Lower leg skin (tissue), 4 donors: ENCODE measurements at regions not wholly inside any gene's neighbourhood (a gene's known extent, or its start where the extent isn't known, plus 50 kb on each side); places are given as distances from the start of the nearest gene placed in this dataset.
"Not testable (repeated sequence)": the region's sequence is repeated elsewhere in the genome, so short reads cannot be mapped to it uniquely, and the experiment has no call there.

Source experiments
- DNase-seq, 2 donors: peaks; one replicate each; pipeline ENCODE4 v3.0.0-alpha.2; 2019; ENCODE audit warnings: low spot score in 2 of 2
- H3K4me3 ChIP-seq: fragments of 200-600 bp; sonication (generic); 2 replicates; pipeline ENCODE4 v1.5.1; 2017; ENCODE audit warnings: mild to moderate bottlenecking, low read depth; ENCODE audit not compliant: poor library complexity, severe bottlenecking
- CTCF ChIP-seq, 3 donors: fragments of 450-650 bp; IDR thresholded peaks; one replicate each; pipeline ENCODE4 v1.5.1; 2016; ENCODE audit warnings: antibody characterized with exemption in 3 of 3, mild to moderate bottlenecking in 3 of 3, moderate library complexity in 2 of 3
- POLR2A ChIP-seq, 2 donors: fragments of 450-650 bp; IDR thresholded peaks; one replicate each; pipeline ENCODE4 v1.6.1; 2016 to 2017; ENCODE audit warnings: antibody characterized with exemption in 2 of 2, mild to moderate bottlenecking in 1 of 2, moderate library complexity in 1 of 2
- WGBS, 2 donors: methylation state at CpG; one replicate each; pipeline ENCODE4 v1.1.5; 2018; 5-methylcytosine and 5-hydroxymethylcytosine counted together
- intact Hi-C: fragments of 100-400 bp; cut with DNase I; formaldehyde crosslinking; loops from one replicate; pipeline ENCODE4 v1.15.0; 2023; ENCODE audit warnings: low total_unique reads

- TF ChIP-seq POLR2A (IDR thresholded peaks at IDR 0.05) (no peak), CTCF (IDR thresholded peaks at IDR 0.05) (no peak)
- intact Hi-C loops: no loop called here
- no peak overlapping the region for H3K4me3 ChIP-seq
- DNase-seq: no peak
- WGBS, 2 donors: 92 to 94% methylated on average over 6 of the region's 6 CpGs
Observed at GRCh38 chr9:91012933-91013841, 211.6 kb downstream of the SYK start.

- TF ChIP-seq CTCF (IDR thresholded peaks at IDR 0.05): no peak
- TF ChIP-seq POLR2A (IDR thresholded peaks at IDR 0.05): no peak
- DNase-seq: peak in 1 of 2 donors; percentile 29
- 81 to 95% methylated on average over 6 of the region's 6 CpGs for WGBS, 2 donors
- H3K4me3 ChIP-seq: no peak overlapping the region
- intact Hi-C loops: no loop called here
Observed at GRCh38 chr9:91017245-91017644, 215.6 kb downstream of the SYK start.

GRCh38 chr9:91019871-91020270 is 218.3 kb downstream of the SYK start:
- DNase-seq, H3K4me3 ChIP-seq, intact Hi-C loops: not testable (repeated sequence)
- 85 to 91% methylated on average over 1 of the region's 1 CpG for WGBS, 2 donors

- H3K4me3 ChIP-seq, intact Hi-C loops, DNase-seq: not testable (repeated sequence)
Observed at GRCh38 chr9:91021656-91022055, 220.0 kb downstream of the SYK start.

GRCh38 chr9:91023741-91024140 is 222.1 kb downstream of the SYK start:
- DNase-seq: peak in 1 of 2 donors; percentile 64
- intact Hi-C loops: no loop called here
- no peak for TF ChIP-seq POLR2A (IDR thresholded peaks at IDR 0.05)
- TF ChIP-seq CTCF (IDR thresholded peaks at IDR 0.05): no peak
- H3K4me3 ChIP-seq: no peak overlapping the region
- WGBS, 2 donors: 88 to 97% methylated on average over 5 of the region's 5 CpGs

- TF ChIP-seq POLR2A (IDR thresholded peaks at IDR 0.05) (no peak), CTCF (IDR thresholded peaks at IDR 0.05) (no peak)
- DNase-seq: no peak
- intact Hi-C loops: no loop called here
- 90 to 97% methylated on average over 4 of the region's 4 CpGs for WGBS, 2 donors
- no peak overlapping the region for H3K4me3 ChIP-seq
Observed at GRCh38 chr9:91024841-91025240, 223.2 kb downstream of the SYK start.

GRCh38 chr9:91025856-91026255 is 224.2 kb downstream of the SYK start:
- peak in 1 of 2 donors; percentile 53 for DNase-seq
- intact Hi-C loops: no loop called here
- WGBS, 2 donors: 87 to 92% methylated on average over 4 of the region's 4 CpGs

More at GRCh38 chr9:91025856-91026255, 224.2 kb downstream of the SYK start:
- TF ChIP-seq CTCF (IDR thresholded peaks at IDR 0.05) (no peak), POLR2A (IDR thresholded peaks at IDR 0.05) (no peak)
- H3K4me3 ChIP-seq: no peak overlapping the region
